ENCODE measurements at regions not wholly inside any gene's neighbourhood (a gene's known extent, or its start where the extent isn't known, plus 50 kb on each side); places are given as distances from the start of the nearest gene placed in this dataset.
A peak's percentile ranks its signal among the peaks of the same experiment; 100 is the strongest.

DNA sequence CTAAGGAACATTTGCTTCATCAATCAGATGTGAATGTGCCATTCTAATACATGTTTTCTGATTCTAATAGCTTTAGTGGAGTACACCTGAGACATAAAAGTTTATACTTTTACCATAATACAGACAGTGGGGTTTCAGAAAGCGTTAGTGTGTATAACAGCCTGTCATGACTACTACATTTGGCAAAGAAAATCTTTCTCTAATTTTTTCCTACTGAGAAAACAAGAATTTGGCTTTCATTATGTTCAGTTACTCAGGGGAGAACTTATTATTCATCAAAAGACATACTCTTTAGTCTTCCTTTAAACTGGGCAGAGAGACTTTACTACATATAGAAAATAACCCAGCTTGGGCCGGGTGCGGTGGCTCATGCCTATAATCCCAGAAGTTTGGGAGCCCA lies 104.9 kb downstream of the PCDH18 start:
- POLR2A ChIA-PET, result no interaction called here
- CTCF ChIA-PET, result no interaction called here
- no peak for TF ChIP-seq CTCF (IDR thresholded peaks at IDR 0.05; ENCODE audit: insufficient read depth, low read length, missing control alignments)
- no peak for DNase-seq (ENCODE audit: low read depth, low spot score)
- no peak overlapping the region for H3K4me3 ChIP-seq (ENCODE audit: low read depth, low read length)

- POLR2A ChIA-PET, result no interaction called here
- CTCF ChIA-PET, result no interaction called here
- DNase-seq (ENCODE audit: low read depth, low spot score), result no peak
- no peak overlapping the region for H3K4me3 ChIP-seq (ENCODE audit: low read depth, low read length)
- no peak for TF ChIP-seq CTCF (IDR thresholded peaks at IDR 0.05; ENCODE audit: insufficient read depth, low read length, missing control alignments)
These were observed 107.0 kb downstream of the PCDH18 start for GRCh38 chr4:137425281-137425680.

DNA sequence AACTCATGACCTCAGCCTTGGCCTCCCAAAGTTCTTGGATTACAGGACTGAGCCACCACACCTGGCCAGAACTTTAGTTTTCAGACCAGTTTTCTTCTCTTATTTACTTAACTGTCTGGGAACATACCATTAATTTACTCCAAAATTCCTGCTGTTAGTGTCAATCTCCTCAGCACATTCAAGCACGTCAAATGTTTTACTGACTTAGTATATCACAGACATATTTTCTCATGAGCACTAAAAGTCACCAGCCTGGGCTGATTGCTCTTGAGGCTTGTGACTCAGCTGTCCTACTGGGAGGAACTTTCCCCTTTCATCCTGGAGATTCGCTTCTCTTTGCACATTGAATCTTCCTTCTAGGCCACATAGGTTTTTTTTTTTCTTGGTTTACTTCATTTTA lies 109.6 kb downstream of the PCDH18 start:
- TF ChIP-seq CTCF (IDR thresholded peaks at IDR 0.05; ENCODE audit: insufficient read depth, low read length, missing control alignments), result no peak
- DNase-seq (ENCODE audit: low read depth, low spot score), result no peak
- ChIA-PET CTCF (interaction anchor here (1.3 kb wide), 1 partner anchor 299 kb away, joined by 3 read pairs; no protein-coding TSS in a partner anchor), POLR2A (no interaction called here)
- H3K4me3 ChIP-seq (ENCODE audit: low read depth, low read length), result no peak overlapping the region

GRCh38 chr4:137421796-137422195 lies 110.5 kb downstream of the PCDH18 start:
- CTCF ChIA-PET, result interaction anchor here (1.3 kb wide), 1 partner anchor 298 kb away, joined by 3 read pairs; no protein-coding TSS in a partner anchor
- no peak overlapping the region for H3K4me3 ChIP-seq (ENCODE audit: low read depth, low read length)
- DNase-seq (ENCODE audit: low read depth, low spot score), result no peak
- no peak for TF ChIP-seq CTCF (IDR thresholded peaks at IDR 0.05; ENCODE audit: insufficient read depth, low read length, missing control alignments)
- POLR2A ChIA-PET, result no interaction called here

GRCh38 chr4:137420901-137421396 lies 111.3 kb downstream of the PCDH18 start:
- no peak for TF ChIP-seq CTCF (IDR thresholded peaks at IDR 0.05; ENCODE audit: insufficient read depth, low read length, missing control alignments)
- DNase-seq (ENCODE audit: low read depth, low spot score), result no peak
- H3K4me3 ChIP-seq (ENCODE audit: low read depth, low read length), result no peak overlapping the region
- CTCF ChIA-PET, result no interaction called here
- POLR2A ChIA-PET, result no interaction called here

DNA sequence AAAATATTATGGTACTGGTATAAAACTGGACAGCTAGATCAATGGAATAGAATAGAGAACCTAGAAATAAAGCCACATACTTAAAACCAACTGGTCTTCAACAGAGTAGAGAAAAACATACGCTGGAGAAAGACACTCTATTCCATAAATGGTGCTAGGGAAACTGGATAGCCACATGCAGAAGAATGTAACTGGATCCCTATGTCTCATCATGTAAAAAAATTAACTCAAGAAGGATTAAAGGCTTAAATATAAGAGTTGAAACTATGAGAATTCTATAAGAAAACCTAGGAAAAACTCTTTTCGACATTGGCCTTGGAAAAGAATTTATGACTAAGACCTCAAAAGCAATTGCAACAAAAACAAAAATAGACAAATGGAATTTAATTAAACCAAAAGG lies 114.6 kb downstream of the PCDH18 start:
- H3K4me3 ChIP-seq (ENCODE audit: low read depth, low read length), result no peak overlapping the region
- no peak for TF ChIP-seq CTCF (IDR thresholded peaks at IDR 0.05; ENCODE audit: insufficient read depth, low read length, missing control alignments)
- peak; percentile 23 for DNase-seq (ENCODE audit: low read depth, low spot score)
- ChIA-PET CTCF (no interaction called here), POLR2A (no interaction called here)
